GM23248 (cell line): ENCODE measurements at regions not wholly inside any gene's neighbourhood (a gene's known extent, or its start where the extent isn't known, plus 50 kb on each side); places are given as distances from the start of the nearest gene placed in this dataset.

ENCODE experiments used
- DNase-seq: peaks from one replicate; pipeline ENCODE4 v3.0.0-alpha.2; 2015
- H2AFZ ChIP-seq: fragments of 200-600 bp; sonication (generic); 2 replicates; pipeline ENCODE4 v1.6.1; 2016; ENCODE audit warnings: antibody characterized with exemption
- H3F3A ChIP-seq: fragments of 200-600 bp; sonication (generic); 2 replicates; pipeline ENCODE4 v1.6.1; 2016; ENCODE audit warnings: mild to moderate bottlenecking, antibody characterized with exemption, mixed run types; ENCODE audit not compliant: insufficient read depth
- H3K27ac ChIP-seq: fragments of 200-600 bp; sonication (generic); 2 replicates; pipeline ENCODE4 v1.5.1; 2016; ENCODE audit warnings: mild to moderate bottlenecking
- H3K27me3 ChIP-seq: fragments of 200-600 bp; sonication (generic); replicated peaks from 2 replicates; pipeline ENCODE4 v1.6.1; 2016; ENCODE audit warnings: mild to moderate bottlenecking; ENCODE audit not compliant: insufficient read depth
- H3K36me3 ChIP-seq: fragments of 200-600 bp; sonication (generic); 2 replicates; pipeline ENCODE4 v1.6.1; 2016; ENCODE audit warnings: low read depth, mild to moderate bottlenecking
- H3K4me1 ChIP-seq: fragments of 200-600 bp; sonication (generic); 2 replicates; pipeline ENCODE4 v1.6.1; 2016; ENCODE audit warnings: mild to moderate bottlenecking; ENCODE audit not compliant: insufficient read depth
- H3K4me2 ChIP-seq: fragments of 200-600 bp; sonication (generic); one replicate; pipeline ENCODE4 v1.6.1; 2016; ENCODE audit warnings: mild to moderate bottlenecking; ENCODE audit not compliant: unreplicated experiment
- H3K4me3 ChIP-seq: fragments of 200-600 bp; sonication (generic); 2 replicates; pipeline ENCODE4 v1.5.1; 2016; ENCODE audit warnings: mild to moderate bottlenecking
- H3K79me2 ChIP-seq: fragments of 200-600 bp; sonication (generic); 2 replicates; pipeline ENCODE4 v1.6.1; 2016; ENCODE audit warnings: mild to moderate bottlenecking; ENCODE audit not compliant: insufficient read depth
- H3K9ac ChIP-seq: fragments of 200-600 bp; sonication (generic); 2 replicates; pipeline ENCODE4 v1.6.1; 2016; ENCODE audit warnings: mild to moderate bottlenecking
- H3K9me2 ChIP-seq: fragments of 200-600 bp; sonication (generic); 2 replicates; pipeline ENCODE4 v1.6.1; 2016; ENCODE audit warnings: mixed run types, mild to moderate bottlenecking, moderate library complexity; ENCODE audit not compliant: insufficient read depth
- H3K9me3 ChIP-seq: fragments of 200-600 bp; sonication (generic); one replicate; pipeline ENCODE4 v1.6.1; 2017; ENCODE audit warnings: low read depth
- H4K20me1 ChIP-seq: fragments of 200-600 bp; sonication (generic); 2 replicates; pipeline ENCODE4 v1.6.0; 2016; ENCODE audit not compliant: insufficient read depth
- EZH2 ChIP-seq: fragments of 200-600 bp; sonication (generic); IDR thresholded peaks from 2 replicates; pipeline ENCODE4 v1.6.1; 2018; ENCODE audit warnings: antibody characterized with exemption, mild to moderate bottlenecking; ENCODE audit not compliant: insufficient read depth, poor library complexity, severe bottlenecking
- EZH2phosphoT487 ChIP-seq: fragments of 200-600 bp; sonication (generic); IDR thresholded peaks from 2 replicates; pipeline ENCODE4 v1.6.1; 2018; ENCODE audit warnings: antibody characterized with exemption, moderate library complexity, mild to moderate bottlenecking, low read depth; ENCODE audit not compliant: insufficient read depth
- WGBS, 2 experiments: methylation state at CpG; one replicate each; pipeline ENCODE4 v1.1.6; 2015 to 2017; ENCODE audit warnings: low lambda C conversion rate in 2 of 2, low coverage in 1 of 2; ENCODE audit errors: missing lambda C conversion rate in 2 of 2; 5-methylcytosine and 5-hydroxymethylcytosine counted together
- in situ Hi-C: fragments of 300-500 bp; cut with MboI; formaldehyde crosslinking; loops from 2 replicates; pipeline ENCODE4 v1.15.0; 2020

GRCh38 chr15:35695003-35695402, 149.0 kb upstream of the DPH6 start:
- no peaks in the 10 kb centered on the region for H3K79me2 ChIP-seq
- no peak for DNase-seq
- peaks cover 55% of the 10 kb centered on the region for H3K4me1 ChIP-seq
- H4K20me1 ChIP-seq = no peaks in the 10 kb centered on the region
- no peak overlapping the region for H3K4me2 ChIP-seq
- H2AFZ ChIP-seq = no peak overlapping the region
- H3K9me3 ChIP-seq = no peaks in the 10 kb centered on the region
- H3K9me2 ChIP-seq = peaks cover 1% of the 10 kb centered on the region; the same call in 1 of the 2 replicates
- TF ChIP-seq EZH2 (no peak), EZH2phosphoT487 (no peak)
- no peaks in the 10 kb centered on the region for H3K27me3 ChIP-seq
- in situ Hi-C loops = no loop called here
- H3K27ac ChIP-seq = no peak overlapping the region
- no peak overlapping the region for H3K9ac ChIP-seq
- no peak overlapping the region for H3K4me3 ChIP-seq
- no peaks in the 10 kb centered on the region for H3K36me3 ChIP-seq
- H3F3A ChIP-seq = peaks cover 30% of the 10 kb centered on the region; the same call in 1 of the 2 replicates
- 97 to 100% methylated on average over 2 of the region's 2 CpGs for WGBS, 2 experiments

- Histone ChIP-seq H3K4me3 (no peak overlapping the region), H3K9ac (no peak overlapping the region), H3K9me3 (no peaks in the 10 kb centered on the region), H3F3A (peaks cover 24% of the 10 kb centered on the region; the same call in 1 of the 2 replicates), H3K9me2 (no peaks in the 10 kb centered on the region), H3K79me2 (no peaks in the 10 kb centered on the region), H3K4me1 (peaks cover 40% of the 10 kb centered on the region), H4K20me1 (no peaks in the 10 kb centered on the region), H3K36me3 (no peaks in the 10 kb centered on the region), H2AFZ (no peak overlapping the region), H3K27ac (no peak overlapping the region), H3K27me3 (no peaks in the 10 kb centered on the region), H3K4me2 (peak overlapping the region; percentile 45)
- in situ Hi-C loops = no loop called here
- no peak for TF ChIP-seq EZH2phosphoT487
- no peak for TF ChIP-seq EZH2
- DNase-seq = peak; percentile 84
- WGBS, 2 experiments = 84 to 88% methylated on average over 5 of the region's 5 CpGs
Measured at GRCh38 chr15:35696767-35697231, 150.8 kb upstream of the DPH6 start.

DNA sequence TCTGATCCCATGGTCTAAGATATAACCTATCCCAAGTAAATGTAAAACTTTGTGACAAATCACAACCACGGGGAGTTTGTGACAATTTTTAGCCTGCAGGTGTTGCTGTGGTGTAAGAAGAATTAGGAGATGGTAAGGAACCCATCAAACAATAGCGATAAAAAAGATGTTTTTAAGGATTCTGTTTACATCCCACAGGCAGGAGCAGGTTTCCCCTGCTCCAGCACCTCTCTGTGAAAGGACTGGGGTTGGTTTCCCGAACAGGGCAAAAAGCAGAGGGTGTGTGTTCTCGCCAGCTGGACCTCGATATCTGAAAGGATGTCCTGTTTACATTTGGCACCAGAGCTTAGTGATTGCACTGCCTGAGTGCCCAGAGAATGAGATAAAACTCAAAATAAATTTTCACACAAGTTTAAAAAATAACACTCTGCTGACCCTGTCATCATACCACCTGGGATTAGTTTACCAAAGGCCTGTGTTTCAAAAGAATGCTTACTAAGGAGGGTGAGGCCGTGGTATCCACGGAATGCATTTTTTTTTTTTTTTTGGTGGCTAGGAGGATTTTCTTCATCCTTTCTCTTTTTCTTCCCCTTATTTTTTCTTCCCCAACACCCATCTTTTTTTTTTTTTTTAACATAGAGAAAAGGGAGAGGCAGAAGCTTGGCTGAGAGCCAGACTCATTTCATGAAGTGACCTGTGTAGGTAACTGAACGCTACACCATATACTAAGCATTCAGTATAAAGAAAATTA, 151.8 kb upstream of the DPH6 start:
- DNase-seq = peak; percentile 35
- peaks cover 14% of the 10 kb centered on the region; the same call in 1 of the 2 replicates for H3F3A ChIP-seq
- no peaks in the 10 kb centered on the region for H3K9me2 ChIP-seq
- no peaks in the 10 kb centered on the region for H3K9me3 ChIP-seq
- in situ Hi-C loops = no loop called here
- TF ChIP-seq EZH2 (no peak), EZH2phosphoT487 (no peak)
- no peaks in the 10 kb centered on the region for H3K36me3 ChIP-seq
- no peak overlapping the region for H3K9ac ChIP-seq
- H3K4me2 ChIP-seq = peak overlapping the region; percentile 25
- WGBS, 2 experiments = 60 to 63% methylated on average over 8 of the region's 8 CpGs
- no peaks in the 10 kb centered on the region for H4K20me1 ChIP-seq
- H3K27ac ChIP-seq = no peak overlapping the region
- H2AFZ ChIP-seq = peak overlapping the region; percentile 30; the same call in 1 of the 2 replicates
- no peaks in the 10 kb centered on the region for H3K79me2 ChIP-seq
- H3K4me3 ChIP-seq = no peak overlapping the region
- peaks cover 31% of the 10 kb centered on the region for H3K4me1 ChIP-seq
- H3K27me3 ChIP-seq = no peaks in the 10 kb centered on the region

- no peaks in the 10 kb centered on the region for H3K9me2 ChIP-seq
- DNase-seq = no peak
- no peaks in the 10 kb centered on the region for H3K79me2 ChIP-seq
- H3F3A ChIP-seq = peaks cover 8% of the 10 kb centered on the region; the same call in 1 of the 2 replicates
- no peaks in the 10 kb centered on the region for H3K9me3 ChIP-seq
- no peak overlapping the region for H3K4me3 ChIP-seq
- peaks cover 25% of the 10 kb centered on the region for H3K4me1 ChIP-seq
- no peaks in the 10 kb centered on the region for H3K36me3 ChIP-seq
- no peak overlapping the region for H3K27ac ChIP-seq
- no peak for TF ChIP-seq EZH2
- 90 to 98% methylated on average over 4 of the region's 4 CpGs for WGBS, 2 experiments
- H2AFZ ChIP-seq = no peak overlapping the region
- H4K20me1 ChIP-seq = no peaks in the 10 kb centered on the region
- no peaks in the 10 kb centered on the region for H3K27me3 ChIP-seq
- H3K9ac ChIP-seq = no peak overlapping the region
- in situ Hi-C loops = no loop called here
- peak overlapping the region; percentile 25 for H3K4me2 ChIP-seq
Measured at GRCh38 chr15:35698331-35698730, 152.4 kb upstream of the DPH6 start.
